ENCODE measurements at regions not wholly inside any gene's neighbourhood (a gene's known extent, or its start where the extent isn't known, plus 50 kb on each side); places are given as distances from the start of the nearest gene placed in this dataset.

GRCh38 chr10:44747593-44748172, 163.5 kb upstream of the TMEM72 start:
- no peak for TF ChIP-seq CTCF (IDR thresholded peaks at IDR 0.05)
- no peak for TF ChIP-seq POLR2AphosphoS5 (IDR thresholded peaks at IDR 0.05)

Measured in prostate gland (tissue), 2 donors.